NK-92 treated with Interleukin-12 subunit alpha and Interleukin-12 subunit beta, amount 100 ng/mL, for 24 hours (cell line): ENCODE measurements at regions not wholly inside any gene's neighbourhood (a gene's known extent, or its start where the extent isn't known, plus 50 kb on each side); places are given as distances from the start of the nearest gene placed in this dataset.

Experiments used
- DNase-seq: peaks from one replicate; lab custom pipeline; 2025; lab: John Stamatoyannopoulos, UW

- no peak for DNase-seq
Observed at GRCh38 chr12:107277855-107278254, 184.5 kb upstream of the CRY1 start.

- DNase-seq = no peak
Observed at GRCh38 chr12:107282628-107283027, 189.3 kb upstream of the CRY1 start.

- no peak for DNase-seq
Observed at GRCh38 chr12:107283652-107284051, 190.3 kb upstream of the CRY1 start.

GRCh38 chr12:107284692-107285091 lies 191.3 kb upstream of the CRY1 start:
- no peak for DNase-seq

- DNase-seq = no peak
Observed at GRCh38 chr12:107287436-107288413, 194.4 kb upstream of the CRY1 start.

- no peak for DNase-seq
Observed at GRCh38 chr12:107288414-107289127, 195.2 kb upstream of the CRY1 start.

GRCh38 chr12:107291018-107291417 lies 197.7 kb upstream of the CRY1 start:
- no peak for DNase-seq

GRCh38 chr12:107296681-107297089 lies 203.3 kb upstream of the CRY1 start:
- no peak for DNase-seq

GRCh38 chr12:107302649-107303341 lies 209.4 kb upstream of the CRY1 start:
- DNase-seq = no peak

- no peak for DNase-seq
Observed at GRCh38 chr12:107304588-107305532, 211.5 kb upstream of the CRY1 start.

- no peak for DNase-seq
Observed at GRCh38 chr12:107306141-107306659, 212.9 kb upstream of the CRY1 start.

GRCh38 chr12:107308310-107308709 lies 215.0 kb upstream of the CRY1 start:
- DNase-seq = no peak

GRCh38 chr12:107309020-107309419 lies 215.7 kb upstream of the CRY1 start:
- no peak for DNase-seq

GRCh38 chr12:107310621-107311020 lies 217.3 kb upstream of the CRY1 start:
- no peak for DNase-seq

- DNase-seq = no peak
Observed at GRCh38 chr12:107311682-107312081, 218.3 kb upstream of the CRY1 start.

- DNase-seq = no peak
Observed at GRCh38 chr12:107317751-107318555, 224.6 kb upstream of the CRY1 start.

- no peak for DNase-seq
Observed at GRCh38 chr12:107318556-107318805, 225.1 kb upstream of the CRY1 start.

- no peak for DNase-seq
Observed at GRCh38 chr12:107318806-107319532, 225.6 kb upstream of the CRY1 start.

- no peak for DNase-seq
Observed at GRCh38 chr12:107319533-107320032, 226.2 kb upstream of the CRY1 start.
